ENCODE measurements at regions not wholly inside any gene's neighbourhood (a gene's known extent, or its start where the extent isn't known, plus 50 kb on each side); places are given as distances from the start of the nearest gene placed in this dataset.

DNA sequence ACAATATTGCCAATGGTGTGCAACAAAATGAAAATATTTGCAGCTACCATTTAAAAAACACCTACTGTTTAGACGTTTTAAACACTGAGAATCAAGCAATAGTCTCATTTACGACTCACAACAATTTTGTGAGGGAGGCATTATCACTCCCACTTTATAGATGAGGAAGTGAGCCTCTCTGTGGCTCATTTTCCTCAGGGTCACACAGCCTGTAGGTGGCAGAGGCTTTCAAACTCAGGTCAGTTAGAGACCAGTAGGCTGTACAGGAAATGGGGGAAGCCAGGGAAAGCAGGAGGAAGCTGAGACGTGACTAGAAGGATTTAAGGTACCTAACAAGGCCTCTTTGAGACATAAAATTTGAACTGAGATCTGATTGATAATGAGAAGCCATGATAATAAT, 95.0 kb upstream of the ZNF521 start:
- H3K9me3 ChIP-seq (ENCODE audit: low read depth, low read length, poor library complexity, severe bottlenecking): no peaks in the 10 kb centered on the region
- H3K27ac ChIP-seq (ENCODE audit: low read depth, low read length, poor library complexity, severe bottlenecking): no peak overlapping the region
- intact Hi-C loops (cut with micrococcal nuclease; ENCODE audit: unreplicated experiment): no loop called here
- H3K4me3 ChIP-seq (ENCODE audit: low read depth, low read length, poor library complexity, severe bottlenecking): no peak overlapping the region
- no peaks in the 10 kb centered on the region for H3K36me3 ChIP-seq (ENCODE audit: insufficient read depth, low read length, poor library complexity, severe bottlenecking)
- no peaks in the 10 kb centered on the region for H3K4me1 ChIP-seq (ENCODE audit: insufficient read depth, low read length, poor library complexity, severe bottlenecking)
- no peaks in the 10 kb centered on the region for H3K27me3 ChIP-seq (replicated peaks; ENCODE audit: insufficient read depth, low read depth, low read length, poor library complexity)
- no peak for DNase-seq (ENCODE audit: low spot score)
- no peak for TF ChIP-seq EZH2 (IDR thresholded peaks at IDR 0.05; ENCODE audit: borderline replicate concordance, low read depth, low read length, poor library complexity, severe bottlenecking)
- TF ChIP-seq, protein P1, sequence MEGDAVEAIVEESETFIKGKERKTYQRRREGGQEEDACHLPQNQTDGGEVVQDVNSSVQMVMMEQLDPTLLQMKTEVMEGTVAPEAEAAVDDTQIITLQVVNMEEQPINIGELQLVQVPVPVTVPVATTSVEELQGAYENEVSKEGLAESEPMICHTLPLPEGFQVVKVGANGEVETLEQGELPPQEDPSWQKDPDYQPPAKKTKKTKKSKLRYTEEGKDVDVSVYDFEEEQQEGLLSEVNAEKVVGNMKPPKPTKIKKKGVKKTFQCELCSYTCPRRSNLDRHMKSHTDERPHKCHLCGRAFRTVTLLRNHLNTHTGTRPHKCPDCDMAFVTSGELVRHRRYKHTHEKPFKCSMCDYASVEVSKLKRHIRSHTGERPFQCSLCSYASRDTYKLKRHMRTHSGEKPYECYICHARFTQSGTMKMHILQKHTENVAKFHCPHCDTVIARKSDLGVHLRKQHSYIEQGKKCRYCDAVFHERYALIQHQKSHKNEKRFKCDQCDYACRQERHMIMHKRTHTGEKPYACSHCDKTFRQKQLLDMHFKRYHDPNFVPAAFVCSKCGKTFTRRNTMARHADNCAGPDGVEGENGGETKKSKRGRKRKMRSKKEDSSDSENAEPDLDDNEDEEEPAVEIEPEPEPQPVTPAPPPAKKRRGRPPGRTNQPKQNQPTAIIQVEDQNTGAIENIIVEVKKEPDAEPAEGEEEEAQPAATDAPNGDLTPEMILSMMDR (conservative IDR thresholded peaks at IDR 0.05; ENCODE audit: low read depth, low read length): no peak
- BruUV-seq (replicated peaks): no TSS peak
- POLR2A ChIA-PET (ENCODE audit: low non-redundant PET): no interaction called here
- CTCF ChIA-PET: no interaction called here

DNA sequence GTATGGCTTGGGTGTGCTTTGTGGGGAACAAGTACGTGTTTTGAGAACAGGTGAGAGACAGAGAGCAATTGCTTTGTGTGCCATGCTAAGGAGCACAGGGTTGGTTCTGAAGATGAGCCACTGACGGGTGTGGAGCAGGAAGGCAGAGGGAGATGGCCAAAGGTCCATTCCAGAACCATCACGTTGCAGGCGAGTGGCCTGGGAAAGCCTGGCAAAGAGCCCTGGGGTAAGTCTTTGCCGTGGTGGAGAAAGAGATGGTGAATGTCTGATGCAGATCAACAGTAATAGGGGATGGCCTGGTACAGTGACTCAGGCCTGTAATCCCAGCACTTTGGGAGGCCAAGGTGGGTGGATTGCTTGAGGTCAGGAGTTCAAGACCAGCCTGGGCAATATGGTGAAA, 93.5 kb upstream of the ZNF521 start:
- no peaks in the 10 kb centered on the region for H3K27me3 ChIP-seq (replicated peaks; ENCODE audit: insufficient read depth, low read depth, low read length, poor library complexity)
- intact Hi-C loops (cut with micrococcal nuclease; ENCODE audit: unreplicated experiment): no loop called here
- no TSS peak for BruUV-seq (replicated peaks)

DNA sequence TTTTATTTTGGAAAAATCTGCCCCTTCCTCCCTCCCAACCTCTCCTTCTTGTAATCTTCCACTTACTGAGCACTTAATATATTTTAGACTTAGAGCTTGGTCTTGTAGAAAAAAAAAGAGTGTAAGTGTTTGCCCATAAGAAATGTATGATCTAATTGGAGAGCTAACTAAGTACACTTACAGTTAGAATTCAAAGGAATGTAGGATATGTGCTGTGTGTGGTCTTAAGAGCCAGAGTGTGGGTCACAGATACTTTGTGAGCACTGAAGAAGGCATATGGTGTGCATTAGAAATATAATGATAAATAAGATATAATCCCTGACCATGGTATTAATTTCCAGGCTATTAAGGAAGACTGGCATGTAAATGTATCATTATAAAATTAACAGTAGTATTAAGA, 91.8 kb upstream of the ZNF521 start:
- TF ChIP-seq, protein P1 (conservative IDR thresholded peaks at IDR 0.05; ENCODE audit: low read depth, low read length): no peak
- no peak for TF ChIP-seq EZH2 (IDR thresholded peaks at IDR 0.05; ENCODE audit: borderline replicate concordance, low read depth, low read length, poor library complexity, severe bottlenecking)
- Histone ChIP-seq H3K27ac (ENCODE audit: low read depth, low read length, poor library complexity, severe bottlenecking) (no peak overlapping the region), H3K4me3 (ENCODE audit: low read depth, low read length, poor library complexity, severe bottlenecking) (no peak overlapping the region), H3K27me3 (replicated peaks; ENCODE audit: insufficient read depth, low read depth, low read length, poor library complexity) (no peaks in the 10 kb centered on the region), H3K4me1 (ENCODE audit: insufficient read depth, low read length, poor library complexity, severe bottlenecking) (no peaks in the 10 kb centered on the region), H3K36me3 (ENCODE audit: insufficient read depth, low read length, poor library complexity, severe bottlenecking) (no peaks in the 10 kb centered on the region), H3K9me3 (ENCODE audit: low read depth, low read length, poor library complexity, severe bottlenecking) (no peaks in the 10 kb centered on the region)
- no TSS peak for BruUV-seq (replicated peaks)
- intact Hi-C loops (cut with micrococcal nuclease; ENCODE audit: unreplicated experiment): no loop called here
- CTCF ChIA-PET: no interaction called here
- DNase-seq (ENCODE audit: low spot score): no peak
- POLR2A ChIA-PET (ENCODE audit: low non-redundant PET): no interaction called here

More for the DNA sequence above, 93.5 kb upstream of the ZNF521 start:
- POLR2A ChIA-PET (ENCODE audit: low non-redundant PET): no interaction called here
- Histone ChIP-seq H3K4me1 (ENCODE audit: insufficient read depth, low read length, poor library complexity, severe bottlenecking) (no peaks in the 10 kb centered on the region), H3K36me3 (ENCODE audit: insufficient read depth, low read length, poor library complexity, severe bottlenecking) (no peaks in the 10 kb centered on the region), H3K4me3 (ENCODE audit: low read depth, low read length, poor library complexity, severe bottlenecking) (no peak overlapping the region), H3K27ac (ENCODE audit: low read depth, low read length, poor library complexity, severe bottlenecking) (no peak overlapping the region), H3K9me3 (ENCODE audit: low read depth, low read length, poor library complexity, severe bottlenecking) (no peaks in the 10 kb centered on the region)
- CTCF ChIA-PET: no interaction called here
- DNase-seq (ENCODE audit: low spot score): no peak
- no peak for TF ChIP-seq EZH2 (IDR thresholded peaks at IDR 0.05; ENCODE audit: borderline replicate concordance, low read depth, low read length, poor library complexity, severe bottlenecking)
- TF ChIP-seq, protein P1 (conservative IDR thresholded peaks at IDR 0.05; ENCODE audit: low read depth, low read length): no peak

All from A673 (cell line).